Medulla oblongata (tissue), 1 donor: ENCODE measurements at regions not wholly inside any gene's neighbourhood (a gene's known extent, or its start where the extent isn't known, plus 50 kb on each side); places are given as distances from the start of the nearest gene placed in this dataset.

Source experiments
- DNase-seq: peaks from one replicate; pipeline ENCODE4 v3.0.0-alpha.2; 2015; ENCODE audit errors: extremely low spot score

- no peak for DNase-seq
Observed at GRCh38 chr18:52286675-52287074, 53.3 kb upstream of the DCC start.

- no peak for DNase-seq
Observed at GRCh38 chr18:52287151-52287550, 52.8 kb upstream of the DCC start.

GRCh38 chr18:52288403-52289004 lies 51.5 kb upstream of the DCC start:
- no peak for DNase-seq

GRCh38 chr18:52289392-52289791 lies 50.6 kb upstream of the DCC start:
- DNase-seq = no peak
